NCI-H1105 treated with DMSO at 0.1 percent for 48 hours (cell line): ENCODE measurements at regions not wholly inside any gene's neighbourhood (a gene's known extent, or its start where the extent isn't known, plus 50 kb on each side); places are given as distances from the start of the nearest gene placed in this dataset.
"Not testable (repeated sequence)": the region's sequence is repeated elsewhere in the genome, so short reads cannot be mapped to it uniquely, and the experiment has no call there.

Experiments
- DNase-seq: peaks from one replicate; lab custom pipeline; 2025; lab: John Stamatoyannopoulos, UW

DNA sequence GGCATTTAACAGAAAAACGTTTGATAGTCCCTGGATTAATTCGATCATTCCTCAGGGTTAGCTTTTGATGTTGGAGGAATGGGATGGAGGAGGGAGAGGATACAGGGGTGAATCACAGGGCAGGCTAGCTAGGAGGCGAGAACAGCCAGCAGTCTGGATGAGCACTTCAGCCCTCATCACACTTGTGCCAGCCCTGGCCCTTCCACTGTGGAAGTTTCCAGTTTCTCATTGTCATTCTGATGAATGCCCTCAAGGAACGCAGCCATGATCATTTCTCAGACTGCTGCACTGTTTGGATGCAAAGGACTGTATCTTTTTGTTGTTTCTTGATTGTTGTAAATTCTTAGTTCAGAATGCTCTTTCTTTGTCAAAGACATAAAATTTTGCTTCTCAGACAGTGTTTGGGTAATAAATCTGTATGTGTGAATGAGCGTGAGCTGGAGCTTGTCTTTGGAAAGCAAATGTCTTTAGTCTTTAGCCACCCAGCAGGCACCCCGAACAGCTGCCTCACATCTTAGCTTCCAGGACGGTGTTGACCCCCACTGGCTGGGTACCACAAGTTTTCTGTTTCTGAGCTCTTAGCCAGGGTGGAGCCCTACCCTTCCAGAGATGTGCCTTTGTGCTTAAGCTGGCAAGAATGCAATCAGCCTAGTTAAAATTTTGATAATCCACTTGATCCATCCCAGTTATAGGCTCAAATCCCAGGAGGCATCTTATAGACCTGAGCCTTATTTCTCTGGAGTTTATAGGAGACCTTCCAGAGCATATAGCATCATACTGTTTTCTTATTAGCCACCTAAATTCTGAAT lies 121.1 kb downstream of the PDCD6IP start:
- DNase-seq, result no peak

DNA sequence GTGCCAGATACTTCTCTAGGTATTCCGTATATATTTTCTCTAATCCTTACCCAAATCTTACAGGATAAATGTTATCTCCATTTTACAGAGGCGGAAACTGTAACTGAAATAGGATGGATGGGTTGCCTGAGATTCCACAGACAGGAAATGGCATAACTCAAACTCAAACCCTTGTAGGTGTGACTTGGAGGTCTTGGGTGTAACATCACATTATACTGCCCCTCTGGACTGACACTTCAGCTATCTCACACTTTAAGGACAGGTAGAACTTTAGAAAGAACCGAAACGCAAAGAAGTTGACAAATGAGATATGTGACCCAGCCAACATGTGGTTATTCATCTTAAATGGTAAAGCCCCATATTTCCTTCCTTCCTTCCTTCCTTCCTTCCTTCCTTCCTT lies 122.1 kb downstream of the PDCD6IP start:
- DNase-seq, result no peak

DNA sequence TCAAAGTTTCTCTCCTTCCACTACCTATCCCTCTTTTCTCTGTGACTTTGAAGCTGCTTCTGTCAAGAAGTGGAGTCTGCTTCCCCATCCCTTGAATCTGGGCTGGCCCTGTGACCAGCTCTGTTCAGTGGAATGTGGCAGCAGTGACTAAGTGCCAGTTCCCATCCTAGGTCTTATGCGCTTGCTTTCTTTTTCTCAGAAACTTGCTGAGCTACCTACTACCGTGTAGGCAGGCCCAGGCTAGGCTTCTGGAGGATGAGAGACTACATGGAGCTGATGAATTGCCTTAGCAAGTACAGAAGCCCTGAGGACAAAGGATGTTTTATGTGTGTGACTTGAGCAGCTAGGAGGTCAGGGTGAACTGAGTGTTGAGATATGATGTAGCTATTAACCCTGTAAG lies 123.2 kb downstream of the PDCD6IP start:
- DNase-seq, result no peak

DNA sequence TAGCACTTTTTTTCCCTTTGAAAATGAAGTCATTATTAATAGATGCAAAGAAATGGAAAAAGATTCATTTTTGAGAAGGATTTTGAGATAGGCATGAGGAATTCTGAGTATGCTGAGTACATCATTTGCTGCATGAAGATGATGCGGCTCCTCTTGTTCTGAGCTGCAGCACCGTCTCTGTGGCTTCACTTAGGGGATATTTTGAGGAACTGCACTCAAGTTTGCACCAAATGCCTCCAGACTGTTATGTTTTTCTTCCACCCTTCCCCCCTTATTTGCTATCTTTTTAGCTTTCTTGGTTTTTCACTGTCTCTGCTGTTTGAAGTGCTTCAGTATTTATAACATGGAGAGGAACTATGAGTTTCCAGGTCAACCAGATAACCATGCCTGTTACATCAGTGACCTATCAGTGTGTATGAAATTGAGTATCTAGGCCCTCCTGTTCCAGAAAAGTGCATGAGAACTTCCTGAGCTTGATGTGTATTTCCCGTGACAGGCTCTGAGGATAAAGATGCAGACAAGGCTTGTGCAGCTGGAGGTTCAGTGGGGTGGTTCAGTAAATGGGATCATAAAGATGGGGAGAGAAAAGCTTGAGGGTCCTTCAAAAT lies 128.7 kb downstream of the PDCD6IP start:
- DNase-seq, result no peak

DNA sequence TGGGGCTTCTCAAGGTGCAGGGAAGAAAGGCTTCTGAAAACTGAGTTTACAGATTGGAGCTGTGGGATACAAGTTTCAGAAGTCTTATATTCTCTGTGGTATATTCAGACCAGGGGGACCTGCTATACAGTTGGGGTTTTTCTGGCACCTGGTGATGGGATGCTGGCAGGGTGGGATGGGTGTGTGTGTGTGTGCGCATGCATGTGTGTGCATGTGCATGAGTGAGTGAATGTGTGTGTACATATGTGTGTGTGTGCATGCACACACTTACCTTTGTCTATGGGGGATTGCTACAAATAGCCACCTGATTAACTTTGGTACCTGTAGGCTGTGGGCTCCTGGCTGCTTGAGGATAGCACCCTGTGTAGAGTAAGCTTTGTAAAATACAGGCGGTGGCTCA lies 131.4 kb downstream of the PDCD6IP start:
- no peak for DNase-seq

DNA sequence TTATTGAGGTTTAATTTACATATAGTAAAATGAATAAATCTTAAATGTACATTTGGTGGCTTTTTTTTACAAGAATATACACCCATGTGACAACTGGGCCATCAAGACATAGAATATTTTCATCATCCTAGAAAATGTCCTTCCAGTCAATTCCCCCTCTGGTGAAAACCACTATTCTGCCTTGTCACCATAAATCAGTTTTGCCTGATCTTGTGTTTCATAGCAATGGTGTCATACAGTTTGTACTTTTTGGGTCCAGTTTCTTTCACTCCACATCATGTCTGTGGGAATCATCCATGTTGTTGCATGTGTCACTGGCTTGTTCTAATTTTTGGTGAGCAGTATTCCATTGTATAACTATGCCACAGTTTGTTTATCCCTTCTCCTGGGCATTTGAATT lies 133.1 kb downstream of the PDCD6IP start:
- DNase-seq, result no peak

DNA sequence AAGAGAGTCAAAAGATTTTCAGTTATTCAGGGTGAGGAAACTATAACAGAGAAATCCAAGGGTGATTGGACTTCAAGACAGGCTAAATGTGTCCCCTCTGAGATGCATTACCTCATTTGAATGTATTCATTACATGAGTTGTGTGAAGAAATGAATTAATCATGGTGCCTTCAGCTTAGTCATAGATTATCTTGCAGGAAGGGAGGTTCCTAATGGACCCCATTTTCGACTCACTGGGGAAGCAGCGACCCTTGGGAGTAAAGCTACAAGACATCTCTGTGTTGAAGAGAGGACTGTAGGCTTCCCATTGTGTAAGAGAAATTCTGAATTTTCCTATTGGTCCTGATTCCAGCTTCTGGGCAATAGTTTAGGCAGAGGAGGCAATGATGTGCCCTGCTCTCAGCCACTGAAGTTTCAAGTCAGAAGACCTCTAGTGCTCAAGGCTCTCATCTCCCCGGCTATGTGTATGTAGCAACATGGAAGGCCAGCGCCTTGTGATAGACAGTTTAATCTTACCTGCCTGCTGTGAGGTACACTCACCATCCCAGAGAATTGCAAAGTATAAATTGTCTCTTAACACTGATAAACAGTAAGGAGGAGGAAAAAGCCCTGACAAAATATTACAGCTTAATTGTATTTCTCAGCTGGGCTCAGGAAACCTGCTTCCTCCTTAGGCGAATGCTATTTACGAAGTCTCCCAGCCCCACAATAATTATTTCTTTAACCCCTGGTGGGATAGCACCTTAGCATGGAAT lies 133.8 kb downstream of the PDCD6IP start:
- DNase-seq, result no peak

DNA sequence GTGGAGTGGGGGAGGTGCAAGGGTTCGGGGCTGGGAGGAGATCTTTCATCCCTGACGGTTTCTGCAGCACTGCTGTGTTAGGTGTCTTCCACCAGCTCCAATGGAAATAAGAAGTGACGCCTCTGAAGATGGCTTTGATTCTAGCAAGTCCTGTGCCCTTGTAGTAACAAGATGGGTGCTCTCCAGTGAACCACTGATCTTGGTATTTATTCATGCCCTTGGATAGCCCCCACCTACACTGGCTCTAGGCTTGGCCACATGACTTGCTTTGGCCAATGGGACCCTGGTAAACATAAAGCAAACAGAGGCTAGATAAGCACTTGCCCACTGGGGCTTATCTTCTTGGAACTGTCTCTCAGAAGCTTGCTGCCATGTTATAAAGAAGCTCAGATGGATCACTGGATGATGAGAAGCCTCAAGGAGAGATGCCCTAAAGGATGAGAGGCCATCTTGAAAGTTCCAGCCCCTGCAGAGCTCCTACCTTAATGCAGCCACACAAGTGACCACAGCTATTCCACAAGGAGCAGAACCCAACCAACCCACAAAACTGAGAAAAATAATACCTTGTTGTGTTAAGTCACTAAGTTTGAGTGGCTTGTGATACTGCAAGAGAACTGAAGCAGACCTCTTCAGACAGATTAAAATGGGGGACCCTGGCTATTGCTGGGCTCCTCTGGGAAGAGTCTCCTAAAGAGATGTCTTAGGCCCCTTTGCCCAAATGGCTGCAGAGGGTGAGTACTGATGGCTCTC lies 137.9 kb downstream of the PDCD6IP start:
- DNase-seq, result no peak

DNA sequence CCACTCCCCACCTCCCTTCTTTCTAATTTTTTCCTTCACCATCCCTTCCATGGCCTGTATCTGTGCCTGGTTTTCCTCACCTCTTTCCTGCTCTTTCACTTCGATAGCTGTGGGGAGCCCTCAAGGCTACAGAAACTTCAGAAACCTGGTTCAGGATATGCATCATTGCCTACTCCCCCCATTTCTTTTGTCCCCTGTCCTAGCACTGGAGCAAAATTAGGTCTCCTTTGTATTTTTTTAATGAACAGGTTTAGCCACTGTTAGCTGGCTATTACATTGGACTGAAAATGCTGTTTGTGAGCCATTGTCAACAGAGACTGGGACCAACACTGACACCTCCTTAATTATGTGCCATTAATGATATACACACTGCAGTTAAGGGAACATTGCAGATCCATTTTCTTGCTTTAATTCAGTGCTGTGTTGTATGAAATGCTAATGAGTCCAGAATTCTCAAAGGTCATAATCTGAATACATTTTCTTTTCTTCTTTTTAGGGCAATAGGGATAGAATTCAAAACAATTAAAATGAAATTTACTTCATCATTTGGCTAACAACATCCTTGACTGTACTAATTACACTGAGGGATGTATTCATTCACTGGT lies 138.6 kb downstream of the PDCD6IP start:
- no peak for DNase-seq

DNA sequence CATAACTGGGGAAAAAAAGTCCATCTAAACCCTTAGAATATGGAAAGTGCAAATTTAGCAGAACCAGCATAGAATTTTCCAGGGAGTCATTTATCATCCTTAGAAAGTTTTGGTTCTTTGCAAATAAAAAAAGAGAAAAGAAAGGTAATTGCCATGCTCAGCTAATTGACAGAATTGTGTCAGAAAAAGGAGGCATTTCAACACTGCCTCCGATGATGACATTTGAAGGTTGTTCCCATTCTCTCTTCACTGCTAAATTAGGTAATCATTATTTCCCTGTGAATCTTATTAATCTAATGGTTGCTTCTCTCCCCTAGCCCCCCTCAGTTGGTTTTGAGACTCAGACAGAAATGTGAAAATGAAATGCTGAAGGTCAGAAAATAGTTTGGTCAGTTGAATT lies 139.2 kb downstream of the PDCD6IP start:
- no peak for DNase-seq

DNA sequence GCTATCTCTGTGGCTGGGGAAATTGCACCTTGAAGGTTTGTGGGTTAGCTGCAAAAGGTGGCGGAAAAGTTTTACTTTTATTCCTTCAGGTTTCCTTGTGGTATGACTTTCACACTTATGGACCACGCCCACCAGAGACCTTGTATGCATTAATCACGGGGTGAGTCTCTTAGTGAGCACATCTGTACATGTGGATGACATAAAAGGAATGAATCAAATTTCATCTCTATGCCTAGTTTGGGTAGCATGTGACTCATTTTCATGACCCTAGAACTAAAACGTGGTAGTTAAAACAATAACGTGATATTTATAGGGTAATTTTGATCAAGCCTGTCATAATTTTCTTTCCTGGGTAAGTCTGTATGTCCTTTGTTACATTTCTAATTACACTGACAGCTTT lies 141.7 kb downstream of the PDCD6IP start:
- no peak for DNase-seq

DNA sequence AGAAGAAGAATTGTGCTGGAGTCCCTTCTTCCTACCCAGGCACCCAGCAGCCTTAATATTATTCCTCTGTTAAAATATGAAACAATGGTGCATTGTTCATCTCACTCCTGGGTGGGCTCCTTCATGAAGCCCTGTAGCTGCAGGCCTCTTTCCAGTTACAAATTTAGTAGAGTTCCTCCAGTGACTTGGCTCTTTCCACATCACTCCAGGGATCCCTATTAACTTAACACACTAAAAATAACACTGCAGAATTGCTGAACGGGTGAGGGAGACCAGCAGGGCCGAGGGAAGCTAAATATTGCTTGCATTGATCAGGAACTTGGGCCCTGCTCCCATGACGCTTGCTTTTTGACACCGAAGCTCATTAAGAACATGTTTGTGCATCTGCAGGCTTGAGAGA lies 142.3 kb downstream of the PDCD6IP start:
- no peak for DNase-seq

DNA sequence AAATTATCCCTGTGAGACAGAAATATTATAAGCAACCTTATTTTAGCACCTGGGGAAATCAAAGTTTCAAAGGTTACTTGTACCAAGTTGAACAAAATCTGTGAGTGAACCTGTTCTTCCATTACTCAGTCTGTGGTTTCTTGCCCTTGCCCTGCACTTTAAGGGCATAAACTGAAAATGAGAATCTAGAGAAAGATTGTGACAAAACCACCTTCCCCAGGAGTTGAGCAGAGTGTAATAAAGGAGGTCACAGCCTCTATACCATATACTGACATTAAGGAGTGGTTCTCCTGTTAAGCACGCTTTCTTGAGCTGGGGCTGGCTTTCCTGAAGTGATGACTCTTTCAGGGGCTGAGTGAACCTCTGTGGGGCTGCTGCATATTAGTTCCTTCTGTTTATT lies 143.4 kb downstream of the PDCD6IP start:
- no peak for DNase-seq

DNA sequence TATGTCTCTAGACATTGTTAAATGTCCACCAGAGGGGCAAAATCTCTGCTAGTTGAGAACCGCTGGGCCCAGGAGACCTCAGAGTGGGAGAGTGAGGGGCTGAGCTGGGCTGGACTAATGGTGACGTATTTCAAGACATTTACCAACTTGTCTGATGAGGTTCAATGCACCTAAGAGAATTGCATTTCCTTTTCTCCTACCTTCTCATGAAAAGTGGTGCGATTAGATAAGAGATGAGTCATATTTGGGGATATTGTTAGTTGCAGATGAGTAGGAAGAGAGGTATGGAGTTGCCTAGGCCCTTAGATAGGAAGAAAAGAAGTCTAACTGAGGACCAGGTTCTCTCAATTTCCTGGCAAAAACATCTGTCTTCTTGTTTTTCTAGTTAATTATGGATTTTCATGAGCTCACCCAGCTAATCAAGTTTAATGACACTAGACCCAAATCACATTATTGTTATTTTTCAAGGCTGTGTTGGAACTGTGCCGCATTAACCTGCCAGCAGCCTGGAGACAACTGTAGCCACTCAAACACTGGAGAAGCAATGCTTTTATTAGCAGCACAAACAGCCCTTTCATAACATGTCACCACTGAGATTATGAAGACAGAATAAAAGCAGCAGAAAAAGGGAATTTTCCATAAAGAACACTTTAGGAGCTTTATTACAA lies 144.2 kb downstream of the PDCD6IP start:
- DNase-seq, result peak; percentile 20

DNA sequence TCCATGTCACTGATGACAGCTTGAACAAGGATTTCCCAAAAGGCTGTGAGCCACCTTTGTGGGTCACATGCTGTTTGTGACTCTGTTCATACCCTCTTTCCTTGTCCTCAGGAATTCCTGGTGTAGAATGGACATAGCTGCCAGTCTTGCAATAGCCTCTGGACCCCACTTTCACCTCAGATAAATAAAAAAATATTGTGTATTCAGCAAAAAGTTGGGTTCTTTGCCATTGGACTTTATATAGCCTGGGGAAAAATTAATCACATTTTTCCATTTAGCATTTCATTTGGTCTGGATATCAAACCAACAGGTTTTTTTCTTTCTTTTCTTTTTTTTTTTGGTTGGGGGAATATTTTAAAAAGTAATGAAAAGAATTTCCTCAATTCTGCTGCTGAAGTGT lies 144.8 kb downstream of the PDCD6IP start:
- DNase-seq, result no peak

DNA sequence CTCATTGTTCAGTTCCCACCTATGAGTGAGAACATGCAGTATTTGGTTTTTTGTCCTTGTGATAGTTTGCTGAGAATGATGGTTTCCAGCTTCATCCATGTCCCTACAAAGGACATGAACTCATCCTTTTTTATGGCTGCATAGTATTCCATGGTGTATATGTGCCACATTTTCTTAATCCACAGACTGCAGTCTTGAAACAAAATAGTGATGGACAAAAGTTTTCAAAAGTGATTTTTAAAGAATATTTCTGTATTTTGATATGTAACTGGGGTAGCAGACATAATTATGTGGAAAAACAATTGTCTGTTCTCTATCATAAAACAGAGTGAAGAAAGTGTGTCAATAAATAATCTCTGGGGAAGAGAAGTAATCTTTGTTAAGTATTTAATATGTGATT lies 148.2 kb downstream of the PDCD6IP start:
- not testable (repeated sequence) for DNase-seq

DNA sequence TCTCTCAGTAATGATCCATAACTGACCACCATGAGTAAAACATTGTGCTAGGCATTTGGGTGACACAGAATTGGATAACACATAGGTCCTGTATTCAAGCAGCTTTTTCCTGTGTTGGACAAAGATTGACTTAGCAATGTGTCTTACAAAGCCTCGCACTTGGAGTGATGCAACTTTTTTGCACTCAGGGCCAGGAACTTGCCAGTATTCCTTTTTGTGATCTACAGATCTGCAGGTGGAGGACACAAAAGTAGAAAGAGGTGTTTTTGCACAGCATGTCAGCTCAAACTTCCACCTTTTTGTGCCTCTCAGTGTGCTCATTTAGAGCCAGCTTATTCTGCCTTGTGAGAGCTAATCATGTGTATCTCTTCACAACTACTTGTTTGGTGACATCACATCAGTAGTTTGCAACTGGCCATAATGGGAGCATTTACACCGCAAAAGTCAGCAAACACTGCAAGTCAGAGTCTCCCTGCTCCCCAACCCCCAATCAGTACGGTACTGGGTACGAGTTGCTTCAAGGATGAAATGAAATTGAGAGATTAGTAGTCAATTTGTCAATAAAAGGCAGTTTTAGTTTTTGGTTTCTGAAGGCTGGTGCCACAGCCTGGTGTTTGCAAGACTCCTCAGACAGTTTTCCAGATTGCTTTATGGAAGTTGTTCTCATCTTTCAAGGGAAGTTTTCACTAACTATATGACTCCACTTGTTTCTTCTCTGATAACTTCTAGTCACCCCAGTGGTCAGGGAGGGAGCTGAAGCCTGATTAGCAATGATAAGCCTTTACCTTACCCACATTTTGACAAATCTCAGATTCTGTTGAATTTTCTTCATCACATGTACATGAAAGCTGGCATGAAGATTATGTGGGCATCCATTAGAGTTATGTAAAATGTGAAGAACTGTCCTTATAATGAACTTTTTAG lies 149.1 kb downstream of the PDCD6IP start:
- DNase-seq, result no peak

DNA sequence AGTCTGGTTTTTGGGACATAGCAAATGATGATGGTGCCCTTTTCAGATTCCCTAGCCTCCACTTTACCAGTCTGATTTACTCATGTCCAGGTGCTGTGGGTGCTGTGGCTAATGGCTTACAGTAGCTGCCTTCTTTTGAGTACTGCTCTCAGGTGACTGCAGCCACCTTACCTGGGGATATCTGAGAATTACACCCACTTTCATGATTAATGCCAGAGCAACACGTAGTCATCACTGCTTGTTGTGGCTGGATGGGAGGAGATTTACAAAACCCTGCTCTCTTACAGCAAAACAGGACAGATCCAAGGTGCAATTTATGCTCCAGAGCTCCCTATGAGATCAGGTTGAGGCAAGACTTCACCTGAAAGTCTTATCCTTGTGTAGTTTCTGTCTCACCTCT lies 150.6 kb downstream of the PDCD6IP start:
- no peak for DNase-seq

DNA sequence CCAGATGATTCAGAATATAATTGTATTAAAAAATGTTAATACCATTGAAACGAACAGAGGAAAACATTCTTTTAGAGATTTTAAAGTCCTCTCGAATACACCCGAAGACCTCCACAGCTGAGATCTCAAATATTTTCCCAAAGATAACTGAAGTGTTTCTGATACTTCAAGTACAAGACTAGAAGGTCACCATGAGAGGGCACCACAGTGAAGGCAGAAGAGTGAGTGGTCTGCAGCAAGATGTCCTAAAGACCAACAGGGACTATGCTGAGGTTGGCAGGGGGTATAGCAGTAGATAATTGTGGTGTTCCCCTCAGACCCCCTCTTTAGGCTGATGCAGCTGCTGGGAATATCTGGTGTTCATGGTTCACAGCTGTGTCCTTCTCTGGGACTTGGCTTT lies 156.5 kb downstream of the PDCD6IP start:
- peak; percentile 1 for DNase-seq

DNA sequence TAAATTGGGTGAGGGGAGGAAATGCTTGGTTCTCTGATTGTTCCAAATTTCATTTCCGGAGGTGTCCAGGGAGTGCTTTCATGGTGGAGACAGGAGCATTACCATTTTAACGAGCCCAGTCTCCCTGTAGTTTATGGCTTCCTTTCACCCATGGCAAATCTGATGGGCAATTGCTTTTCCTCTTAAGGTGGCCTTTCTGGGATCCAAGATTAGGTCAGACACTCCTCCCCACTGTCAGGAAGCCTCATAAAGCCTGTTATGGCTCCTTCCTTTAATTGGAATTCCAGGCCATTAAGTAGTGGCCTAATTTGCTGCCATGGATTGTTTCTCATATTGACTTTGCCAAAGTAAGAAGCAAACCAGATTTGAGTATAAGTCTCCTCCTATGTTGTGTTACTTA lies 157.8 kb downstream of the PDCD6IP start:
- no peak for DNase-seq
